ENCODE measurements at regions not wholly inside any gene's neighbourhood (a gene's known extent, or its start where the extent isn't known, plus 50 kb on each side); places are given as distances from the start of the nearest gene placed in this dataset.

GRCh38 chr3:152622811-152623167 is 212.1 kb upstream of the P2RY1 start:
- no peak for TF ChIP-seq PPARA (CRISPR knock-in tag; IDR thresholded peaks at IDR 0.05; ENCODE audit: borderline replicate concordance)
- TF ChIP-seq ZNF565 (CRISPR knock-in tag; conservative IDR thresholded peaks at IDR 0.05; ENCODE audit: low read depth), result no peak
- TF ChIP-seq ARNTL (CRISPR knock-in tag; IDR thresholded peaks at IDR 0.05; ENCODE audit: borderline replicate concordance, low read depth), result no peak
- TF ChIP-seq ESRRG (CRISPR knock-in tag; IDR thresholded peaks at IDR 0.05), result no peak
- no peak for TF ChIP-seq OSR1 (CRISPR knock-in tag; IDR thresholded peaks at IDR 0.05)
- TF ChIP-seq TSHZ2 (CRISPR knock-in tag; IDR thresholded peaks at IDR 0.05), result no peak
- TF ChIP-seq RARB (CRISPR knock-in tag; IDR thresholded peaks at IDR 0.05), result no peak
- TF ChIP-seq POU6F1 (CRISPR knock-in tag; IDR thresholded peaks at IDR 0.05; ENCODE audit: borderline replicate concordance, low read depth), result no peak
- TF ChIP-seq ISL1 (CRISPR knock-in tag; IDR thresholded peaks at IDR 0.05), result no peak
- TF ChIP-seq, protein P1, sequence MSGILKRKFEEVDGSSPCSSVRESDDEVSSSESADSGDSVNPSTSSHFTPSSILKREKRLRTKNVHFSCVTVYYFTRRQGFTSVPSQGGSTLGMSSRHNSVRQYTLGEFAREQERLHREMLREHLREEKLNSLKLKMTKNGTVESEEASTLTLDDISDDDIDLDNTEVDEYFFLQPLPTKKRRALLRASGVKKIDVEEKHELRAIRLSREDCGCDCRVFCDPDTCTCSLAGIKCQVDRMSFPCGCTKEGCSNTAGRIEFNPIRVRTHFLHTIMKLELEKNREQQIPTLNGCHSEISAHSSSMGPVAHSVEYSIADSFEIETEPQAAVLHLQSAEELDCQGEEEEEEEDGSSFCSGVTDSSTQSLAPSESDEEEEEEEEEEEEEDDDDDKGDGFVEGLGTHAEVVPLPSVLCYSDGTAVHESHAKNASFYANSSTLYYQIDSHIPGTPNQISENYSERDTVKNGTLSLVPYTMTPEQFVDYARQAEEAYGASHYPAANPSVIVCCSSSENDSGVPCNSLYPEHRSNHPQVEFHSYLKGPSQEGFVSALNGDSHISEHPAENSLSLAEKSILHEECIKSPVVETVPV (CRISPR knock-in tag; IDR thresholded peaks at IDR 0.05), result no peak

GRCh38 chr3:152623286-152623911 is 211.5 kb upstream of the P2RY1 start:
- ATAC-seq, result no peak
- TF ChIP-seq CSDC2 (CRISPR knock-in tag; IDR thresholded peaks at IDR 0.05), result no peak
- TF ChIP-seq OSR1 (CRISPR knock-in tag; IDR thresholded peaks at IDR 0.05), result no peak
- no peak for TF ChIP-seq ZNF8 (CRISPR knock-in tag; IDR thresholded peaks at IDR 0.05)
- no peak for TF ChIP-seq ESRRG (CRISPR knock-in tag; IDR thresholded peaks at IDR 0.05)
- no peak for TF ChIP-seq TSHZ2 (CRISPR knock-in tag; IDR thresholded peaks at IDR 0.05)
- no peak for TF ChIP-seq PATZ1 (CRISPR knock-in tag; IDR thresholded peaks at IDR 0.05; ENCODE audit: borderline replicate concordance)
- no peak for TF ChIP-seq BACH2 (CRISPR knock-in tag; IDR thresholded peaks at IDR 0.05; ENCODE audit: borderline replicate concordance)
- TF ChIP-seq ISL1 (CRISPR knock-in tag; IDR thresholded peaks at IDR 0.05), result no peak
- no peak for TF ChIP-seq GLIS3 (CRISPR knock-in tag; IDR thresholded peaks at IDR 0.05)
- no peak for TF ChIP-seq ARNTL (CRISPR knock-in tag; IDR thresholded peaks at IDR 0.05; ENCODE audit: borderline replicate concordance, low read depth)
- no peak for TF ChIP-seq SNAI2 (CRISPR knock-in tag; IDR thresholded peaks at IDR 0.05)
- TF ChIP-seq ZNF70 (CRISPR knock-in tag; IDR thresholded peaks at IDR 0.05), result no peak
- TF ChIP-seq CREB5 (CRISPR knock-in tag; IDR thresholded peaks at IDR 0.05; ENCODE audit: low read depth), result no peak
- no peak for TF ChIP-seq ZFP30 (CRISPR knock-in tag; IDR thresholded peaks at IDR 0.05)
- TF ChIP-seq POU6F1 (CRISPR knock-in tag; IDR thresholded peaks at IDR 0.05; ENCODE audit: borderline replicate concordance, low read depth), result no peak

More at GRCh38 chr3:152622811-152623167, 212.1 kb upstream of the P2RY1 start:
- no peak for ATAC-seq

All from SK-N-SH treated with all-trans-retinoic acid at 6 μM for 48 hours (cell line).